Left renal cortex interstitium (tissue), 4 donors: ENCODE measurements at regions not wholly inside any gene's neighbourhood (a gene's known extent, or its start where the extent isn't known, plus 50 kb on each side); places are given as distances from the start of the nearest gene placed in this dataset.

Experiments used
- DNase-seq, 4 donors: peaks; one replicate each; pipeline ENCODE4 v3.0.0-alpha.2; 2013; ENCODE audit warnings: low read depth in 4 of 4, low spot score in 2 of 4, missing footprints in 1 of 4

DNA sequence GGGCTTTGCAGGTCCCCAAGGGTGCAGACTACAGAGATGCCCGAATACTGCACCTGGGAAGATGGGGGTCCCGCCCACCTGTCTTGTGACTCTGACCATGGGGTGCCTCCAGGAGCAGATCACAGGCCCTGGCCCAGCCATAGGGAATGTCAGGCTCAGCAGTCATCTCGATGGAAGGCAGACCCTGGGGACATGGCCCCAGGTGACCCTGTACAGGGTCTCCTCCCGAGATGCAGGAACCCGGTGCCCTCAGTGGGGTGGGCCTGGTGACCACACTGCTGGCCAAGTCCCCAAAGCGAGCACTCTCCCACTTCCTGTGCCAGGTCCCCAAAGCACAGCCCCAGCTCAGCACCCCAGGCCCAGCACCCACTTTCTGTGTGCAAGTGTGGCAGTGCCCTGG is 903.7 kb upstream of the USP15 start:
- no peak for DNase-seq

DNA sequence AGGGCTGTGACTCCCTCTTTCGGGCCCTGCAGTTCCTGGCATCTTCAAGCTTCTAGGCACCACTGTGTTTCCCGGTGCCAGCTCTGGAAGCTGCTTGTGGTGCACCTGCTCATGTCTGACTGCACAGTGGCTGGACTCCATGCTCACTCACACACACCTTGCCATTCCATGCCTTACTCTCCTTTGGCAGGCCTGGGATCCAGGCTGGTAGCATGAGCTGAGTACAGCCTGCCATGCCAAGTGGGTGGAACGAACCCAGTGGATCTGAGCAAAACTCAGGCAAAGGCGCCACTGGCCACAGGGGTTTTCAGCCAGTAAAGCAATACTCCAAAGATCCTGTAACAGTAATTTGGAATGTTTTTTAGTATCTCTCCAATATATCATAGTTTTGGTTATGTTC is 902.7 kb upstream of the USP15 start:
- DNase-seq: no peak

DNA sequence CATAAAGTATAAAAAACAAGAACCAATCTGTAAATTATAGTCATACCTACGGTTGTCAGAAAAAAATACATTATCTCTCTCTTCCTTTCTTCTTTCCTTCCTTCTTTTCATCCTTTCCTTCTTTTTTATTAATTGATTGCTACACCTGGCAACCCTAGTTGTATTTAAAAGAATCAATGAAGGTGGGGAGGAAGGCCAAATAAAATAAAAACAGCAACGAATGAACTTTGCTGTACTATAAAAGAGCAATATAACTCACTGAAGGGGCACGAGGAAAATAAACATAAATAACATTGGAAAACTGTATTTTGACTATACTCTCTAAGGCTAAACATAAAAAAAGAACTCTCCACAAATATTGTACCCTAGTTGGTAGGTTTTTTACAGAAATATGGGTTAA is 898.2 kb upstream of the USP15 start:
- DNase-seq: no peak

DNA sequence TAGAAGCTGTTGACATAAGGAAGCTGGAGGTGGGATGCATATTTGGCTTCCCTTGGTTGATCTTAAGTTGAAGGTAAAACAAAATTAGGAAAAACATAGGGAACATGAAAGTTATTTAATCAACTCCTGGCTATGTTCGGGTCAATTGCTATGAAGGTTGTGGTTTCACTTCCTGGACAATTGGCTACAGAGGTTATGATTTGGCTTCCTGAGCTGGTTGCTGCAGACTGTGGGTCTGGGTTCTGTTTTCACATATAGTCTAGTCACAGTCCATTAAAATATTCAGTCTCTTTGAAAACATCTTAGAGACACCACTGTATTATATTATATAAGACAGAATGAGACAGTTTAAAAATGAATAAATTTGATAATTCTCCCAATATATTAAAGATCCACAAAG is 895.2 kb upstream of the USP15 start:
- DNase-seq: no peak

DNA sequence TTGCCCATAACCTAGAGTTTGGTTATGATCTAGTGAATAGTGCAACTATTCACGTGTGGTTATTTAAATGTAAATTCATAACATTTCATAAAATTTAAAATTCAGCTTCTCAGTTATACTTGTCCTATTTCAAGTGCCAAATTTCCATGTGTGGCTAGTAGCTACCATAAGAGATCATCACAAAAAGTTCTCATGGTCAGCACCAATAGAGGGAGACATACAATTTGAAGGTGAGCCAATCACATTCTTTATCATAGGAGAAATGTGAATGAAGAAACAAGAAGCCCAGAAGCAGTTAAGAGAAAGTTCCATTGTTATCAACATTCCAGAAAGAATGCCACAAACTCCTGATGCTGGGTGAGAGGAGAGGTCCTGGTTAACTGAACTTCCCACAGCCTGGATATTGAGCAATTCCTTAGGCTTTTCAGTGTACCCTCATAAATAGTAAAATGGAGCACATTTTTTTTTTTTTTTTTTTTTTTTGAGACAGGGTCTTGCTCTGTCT is 892.9 kb upstream of the USP15 start:
- DNase-seq: no peak

DNA sequence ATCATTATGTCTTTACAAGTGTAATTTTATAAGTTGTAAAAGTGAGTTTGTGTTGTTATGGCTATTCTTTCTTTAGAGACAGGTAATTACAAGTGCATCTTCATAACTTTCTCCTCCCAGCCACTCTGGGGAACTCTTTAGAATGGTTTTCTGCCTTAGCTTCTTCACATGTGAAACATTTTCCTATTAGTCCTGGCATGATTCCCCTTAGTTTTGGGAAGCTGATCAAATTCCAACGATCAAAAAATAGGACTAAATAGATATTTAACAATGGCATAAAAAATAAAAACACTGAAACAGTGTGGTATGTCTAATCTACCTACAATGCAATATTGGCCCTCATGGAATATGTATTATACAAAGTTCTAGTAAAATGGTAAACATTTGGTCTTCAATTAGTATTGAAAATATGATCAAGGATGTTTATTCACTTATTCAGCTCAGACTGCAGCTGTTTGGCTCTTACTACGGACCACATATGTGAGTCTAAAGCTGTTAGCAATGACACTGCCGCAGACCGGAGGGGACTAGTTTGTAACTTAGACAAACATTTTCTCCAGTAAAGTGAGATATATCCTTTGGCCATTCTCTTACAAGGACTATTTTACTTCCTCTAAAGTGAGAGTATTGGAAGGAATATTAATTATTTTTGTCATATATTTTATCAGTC is 890.8 kb upstream of the USP15 start:
- no peak for DNase-seq

DNA sequence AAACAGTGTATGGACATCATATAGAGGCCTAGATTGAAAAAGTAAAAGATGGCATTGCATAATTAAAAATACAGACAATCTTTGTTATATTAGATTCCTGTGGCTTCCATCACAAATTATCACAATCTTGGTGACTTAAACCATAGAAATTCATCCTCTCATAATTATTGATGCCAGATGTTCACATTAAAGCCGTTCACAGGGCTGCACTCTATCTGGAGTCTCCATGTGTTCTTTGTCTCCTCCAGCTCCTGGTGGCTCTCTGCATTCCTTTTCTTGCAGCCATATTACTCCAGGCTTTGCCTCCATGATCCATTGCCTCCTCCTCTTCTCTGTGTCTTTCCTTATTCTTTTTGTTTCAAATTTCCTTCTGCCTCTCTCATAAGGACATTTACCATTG is 875.7 kb upstream of the USP15 start:
- DNase-seq: no peak

DNA sequence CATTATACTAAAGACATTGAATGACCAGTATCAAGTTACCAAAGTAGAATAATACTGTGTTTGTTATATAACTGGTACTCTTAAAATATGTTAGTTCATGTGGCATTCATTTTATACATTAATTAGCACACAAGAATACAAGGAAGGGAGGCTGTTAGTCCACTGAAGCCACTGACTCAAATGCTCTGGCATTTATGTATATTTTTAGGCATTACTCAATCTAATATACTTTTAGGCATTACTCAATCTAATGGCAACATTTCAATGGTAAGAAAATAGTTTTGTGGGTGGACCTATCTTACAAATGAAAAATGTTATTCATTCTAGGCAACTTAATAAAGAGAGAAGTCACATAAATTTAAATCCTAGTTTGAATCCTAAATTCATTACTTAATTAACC is 874.4 kb upstream of the USP15 start:
- no peak for DNase-seq

DNA sequence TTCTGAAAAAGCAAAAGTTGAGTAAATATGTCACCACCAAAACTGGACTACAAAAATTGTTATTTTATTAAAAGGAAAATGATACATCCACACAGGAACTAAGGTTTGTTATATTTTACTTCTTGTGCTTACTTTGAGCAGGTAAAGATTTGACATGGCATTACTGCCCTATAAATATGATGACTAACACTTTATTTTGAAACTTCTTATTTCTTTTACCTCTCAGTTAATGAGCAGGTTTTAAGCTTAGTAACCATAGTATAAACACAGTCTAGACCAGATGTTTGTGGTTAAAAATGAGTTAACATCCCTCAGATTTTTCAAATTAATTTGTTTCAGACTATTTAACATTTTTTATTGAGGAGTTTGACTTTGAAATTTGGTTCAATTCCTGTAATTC is 862.5 kb upstream of the USP15 start:
- DNase-seq: no peak

DNA sequence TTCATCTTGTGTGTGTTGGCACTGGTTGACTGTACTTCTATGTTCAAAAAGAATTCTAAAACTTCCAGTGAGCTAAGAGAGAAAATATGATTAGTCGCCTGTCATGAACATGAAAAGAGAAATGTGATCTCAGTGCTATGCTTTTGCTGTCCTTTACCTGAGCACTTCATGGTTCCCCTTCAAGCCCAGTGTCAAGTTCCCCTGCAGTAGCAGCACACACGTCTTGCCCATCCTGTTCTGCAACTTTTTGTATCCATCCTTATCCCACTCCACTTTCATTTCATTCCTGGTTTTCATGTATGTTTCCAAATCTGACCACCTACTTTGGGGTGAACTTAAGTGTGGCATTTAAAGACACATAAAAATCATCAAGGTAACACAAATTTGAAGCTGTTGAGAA is 848.0 kb upstream of the USP15 start:
- DNase-seq: no peak

DNA sequence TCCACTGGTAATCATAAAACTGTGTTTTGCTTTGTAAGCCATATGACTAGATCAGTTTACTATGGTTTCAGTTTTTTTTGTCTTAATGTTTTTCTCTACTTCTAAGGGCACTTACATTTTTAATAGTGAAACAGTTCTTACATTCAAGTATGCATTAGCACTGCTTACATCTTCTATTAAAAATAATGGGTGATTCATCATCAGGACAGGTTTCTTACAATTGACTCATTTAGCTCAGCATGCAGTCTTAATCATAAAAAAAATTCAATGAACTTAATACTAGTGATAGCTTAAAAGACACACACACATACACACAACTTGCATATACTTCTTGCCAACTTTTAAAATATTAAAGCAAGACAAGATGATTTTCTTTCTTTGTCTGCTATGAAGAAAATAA is 845.7 kb upstream of the USP15 start:
- no peak for DNase-seq

DNA sequence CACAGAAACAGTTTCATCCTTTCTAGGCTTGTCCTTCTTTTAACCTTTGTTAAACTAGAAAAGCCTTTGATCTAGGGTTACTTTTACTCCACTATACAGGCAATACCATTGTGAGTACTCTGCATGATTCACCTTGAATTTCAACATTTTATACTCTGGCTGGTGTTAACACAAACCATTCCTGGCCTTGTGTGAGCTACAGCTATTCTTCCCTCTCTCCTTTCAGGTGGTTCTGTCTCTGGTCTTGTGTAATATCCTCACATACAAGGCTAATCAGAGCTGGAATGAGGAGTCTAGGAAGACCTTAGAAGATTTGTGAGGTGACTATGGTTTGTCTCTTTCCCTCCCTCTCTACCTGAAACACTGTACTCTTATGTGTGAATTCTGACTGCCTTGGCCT is 837.4 kb upstream of the USP15 start:
- DNase-seq: no peak

DNA sequence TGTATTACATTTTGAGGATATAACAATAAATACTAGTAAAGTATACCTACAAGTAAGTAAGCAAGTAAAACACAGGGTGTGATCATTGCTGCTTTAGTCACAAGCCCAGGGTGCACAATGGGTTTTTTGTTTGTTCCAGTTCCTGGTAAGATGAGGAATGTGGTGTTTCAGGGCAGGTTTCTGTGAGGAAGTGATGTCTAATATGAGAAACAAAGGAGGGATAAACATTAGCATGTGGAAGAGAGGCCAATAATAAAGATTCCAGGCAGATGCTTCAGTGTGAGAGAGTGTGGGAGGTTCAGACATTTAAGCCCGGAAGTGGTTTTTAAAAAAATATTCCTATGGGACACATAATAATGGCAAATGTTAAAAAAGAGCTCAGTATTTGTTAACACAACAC is 808.1 kb upstream of the USP15 start:
- DNase-seq: no peak

DNA sequence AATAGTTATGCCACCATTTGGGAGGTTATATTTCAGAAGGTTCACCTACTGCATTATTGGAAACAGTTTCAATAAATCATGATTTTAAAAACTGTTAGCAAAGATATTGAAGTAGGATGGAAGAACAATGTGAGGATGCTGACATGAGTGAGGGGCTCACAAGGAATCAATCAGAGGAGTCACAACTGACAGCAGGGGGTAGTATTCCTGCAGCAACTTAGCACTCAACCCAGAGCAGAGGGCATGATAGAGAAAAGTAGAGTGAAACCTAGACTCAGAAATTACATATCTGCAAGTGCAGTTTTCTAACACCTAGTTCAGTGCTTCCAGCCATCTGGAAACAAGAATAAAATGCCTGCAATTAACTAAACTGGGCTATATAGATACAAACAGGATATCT is 772.5 kb upstream of the USP15 start:
- DNase-seq: no peak

DNA sequence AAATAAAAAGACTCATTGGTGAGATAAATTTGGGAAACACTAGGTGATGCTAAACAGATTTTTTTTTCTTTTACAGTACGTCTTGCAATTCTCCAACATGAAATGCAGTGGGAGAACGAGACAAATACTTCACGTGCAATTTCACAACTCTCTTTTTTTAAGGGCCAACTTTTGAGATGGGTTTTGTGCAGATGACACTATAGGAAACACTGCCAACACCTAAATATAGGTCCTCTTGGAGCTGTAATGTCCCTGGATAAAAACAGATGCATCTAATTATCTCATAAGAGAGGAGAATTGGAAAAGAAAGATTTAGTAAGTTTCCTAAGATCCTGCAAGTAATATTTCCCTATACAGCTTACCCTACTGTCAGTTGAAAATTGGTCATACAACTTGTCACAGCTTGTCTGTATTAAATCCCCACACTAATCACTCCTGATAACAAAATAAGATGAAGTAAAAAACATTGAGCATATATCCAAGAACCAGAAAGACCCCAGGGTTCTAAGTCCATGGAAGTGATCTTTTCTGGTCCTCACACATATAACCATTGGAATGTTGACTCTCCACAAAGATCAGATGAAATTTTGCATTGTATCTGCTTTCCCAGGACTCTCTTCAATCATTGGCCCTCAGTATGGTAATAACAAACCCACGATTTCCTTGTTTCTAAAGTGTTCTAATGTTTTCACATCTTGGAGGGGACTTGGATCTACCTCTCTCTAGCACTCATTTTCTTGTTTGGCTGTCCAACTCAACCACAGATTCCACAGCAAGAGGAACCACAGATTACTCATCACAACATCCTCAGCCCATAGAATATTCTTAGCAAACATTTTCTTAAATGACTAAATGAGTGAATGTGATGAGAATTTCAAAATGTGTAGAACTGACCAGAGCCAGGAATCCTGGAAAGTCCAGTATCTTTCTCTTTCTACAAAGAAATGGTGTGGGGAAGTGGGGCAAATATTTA is 769.4 kb upstream of the USP15 start:
- no peak for DNase-seq

DNA sequence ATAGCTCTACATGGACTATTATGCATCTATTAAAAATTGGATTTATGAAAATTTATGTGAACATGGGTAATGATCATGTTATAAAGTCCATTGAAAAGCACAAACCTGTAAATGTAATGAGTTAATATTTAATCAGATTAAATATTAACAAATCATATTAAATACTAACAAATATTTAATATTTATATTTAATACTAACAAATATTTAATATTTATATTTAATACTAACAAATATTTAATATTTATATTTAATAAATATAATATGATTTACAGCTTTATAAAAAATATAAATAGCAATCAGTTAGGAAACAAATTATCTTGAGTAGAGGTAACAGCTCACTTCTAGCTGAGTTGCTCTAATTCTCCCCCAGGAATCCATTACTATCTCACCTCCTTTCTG is 758.0 kb upstream of the USP15 start:
- no peak for DNase-seq

DNA sequence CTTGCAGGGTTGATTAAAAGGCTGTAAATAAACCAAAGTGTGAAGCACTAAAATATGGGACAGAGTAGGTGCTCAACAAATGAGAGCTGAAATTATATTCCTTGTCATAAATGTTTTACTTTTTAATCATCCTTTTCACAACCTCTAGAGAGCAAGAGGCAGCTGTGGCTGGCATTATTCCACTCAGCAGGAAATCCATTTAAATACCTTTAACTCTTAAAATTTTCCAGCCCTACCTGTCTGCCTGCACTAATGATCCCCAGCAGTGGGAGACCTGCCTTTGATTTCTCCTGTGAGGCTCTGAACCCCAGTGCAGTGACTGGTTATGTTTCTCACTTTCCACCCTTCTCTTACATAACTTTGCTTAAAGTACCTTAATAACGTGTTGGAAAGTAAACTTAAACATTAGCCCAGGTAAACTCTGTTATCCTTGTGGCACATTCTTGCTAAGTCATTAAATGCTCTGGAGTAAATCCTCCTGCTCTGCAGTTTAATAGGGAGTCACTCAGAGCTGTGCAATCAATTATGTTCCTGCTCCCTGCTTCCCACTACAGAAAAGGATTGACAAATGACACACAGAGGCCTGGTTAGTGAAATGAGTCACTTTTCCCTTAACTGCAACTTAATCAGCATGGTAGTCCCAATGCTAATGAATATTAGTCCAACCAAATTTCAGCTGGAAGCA is 755.7 kb upstream of the USP15 start:
- DNase-seq: peak in 1 of 4 donors; percentile 16

DNA sequence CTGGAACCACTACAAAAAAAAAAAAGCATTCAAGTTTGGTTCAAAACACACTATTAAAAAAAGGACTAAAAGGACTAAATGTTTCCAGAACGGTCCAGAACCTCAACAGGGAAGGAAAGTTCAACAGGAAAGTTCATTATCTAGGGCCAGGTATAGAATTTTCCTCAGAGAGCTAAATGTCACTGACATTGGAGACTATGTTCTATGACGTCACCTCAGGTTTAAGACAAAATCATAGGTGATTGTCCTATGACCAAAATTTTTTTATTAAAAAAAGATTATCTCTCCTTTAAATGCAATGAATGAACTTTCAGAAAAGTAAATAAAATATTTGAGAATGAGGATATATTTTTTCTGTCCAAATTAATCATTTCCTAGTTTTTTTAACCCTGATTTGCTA is 746.7 kb upstream of the USP15 start:
- DNase-seq: no peak

DNA sequence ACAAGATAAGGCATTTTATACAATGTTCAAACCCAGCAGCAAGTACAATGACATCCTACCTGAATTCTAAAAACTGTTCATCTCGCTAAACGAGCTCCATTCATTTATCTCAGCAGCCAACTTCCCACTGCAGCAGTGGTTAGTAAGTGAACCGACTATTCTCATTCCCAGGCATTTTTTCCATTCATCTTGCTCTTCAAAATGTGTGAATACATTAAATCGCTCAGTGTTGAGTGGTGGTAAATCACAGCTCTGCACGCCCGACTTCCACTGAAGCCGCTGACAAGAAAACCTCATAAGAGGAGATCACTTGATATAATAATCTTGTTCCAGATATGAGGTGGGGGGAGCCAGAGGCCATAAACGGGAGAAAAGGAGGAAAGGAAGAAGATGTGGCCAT is 746.2 kb upstream of the USP15 start:
- no peak for DNase-seq

DNA sequence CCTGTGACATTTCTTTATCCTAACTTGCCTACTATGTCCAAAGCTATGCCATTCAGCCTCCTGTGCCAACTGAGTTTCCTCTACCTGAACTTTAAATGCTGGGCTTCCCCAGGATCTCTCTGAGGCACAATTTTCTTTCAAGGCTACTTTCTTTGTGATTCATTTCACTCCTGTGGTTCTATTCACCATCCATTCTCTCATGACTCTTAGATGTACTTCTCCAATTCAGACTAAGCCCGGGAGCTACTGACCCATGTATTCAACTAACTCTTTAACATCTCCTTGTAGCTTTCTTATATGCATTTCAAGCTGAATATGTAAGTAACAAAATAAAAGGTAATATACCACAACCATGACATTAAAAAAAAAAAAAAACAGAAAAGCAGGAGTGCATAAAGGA is 738.9 kb upstream of the USP15 start:
- DNase-seq: no peak

DNA sequence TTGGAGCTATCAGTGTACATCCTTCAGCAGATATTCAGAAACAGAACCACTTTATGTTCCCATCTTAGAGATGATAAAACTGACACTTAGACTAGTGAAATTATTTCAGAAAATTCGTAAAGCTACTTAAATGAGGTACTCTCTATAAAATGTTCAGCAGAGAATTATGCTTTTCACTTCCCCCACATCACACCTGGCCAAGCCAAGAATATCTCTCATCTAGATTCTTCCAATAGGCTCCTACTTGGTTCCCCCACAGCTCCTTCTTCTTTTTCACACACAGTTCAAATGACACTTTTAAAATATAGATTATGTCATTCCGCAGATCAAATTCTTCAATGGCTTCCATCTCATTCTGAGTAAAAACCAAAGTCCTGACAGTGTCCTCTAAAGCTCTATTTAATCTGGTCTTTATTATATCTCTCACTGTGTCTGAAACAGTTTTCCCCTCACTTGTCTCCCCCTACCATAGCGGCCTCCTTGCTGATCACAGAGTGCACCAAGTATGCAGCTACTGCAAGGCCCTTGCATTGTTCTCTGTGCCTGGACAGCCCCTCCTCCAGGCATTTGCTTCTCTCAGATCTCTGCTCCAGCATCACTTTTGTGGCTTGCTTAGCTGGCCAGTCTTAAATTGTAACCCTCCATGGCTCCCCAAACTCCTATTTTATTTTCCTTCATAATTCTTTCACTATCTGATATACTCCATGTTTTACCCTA is 736.8 kb upstream of the USP15 start:
- DNase-seq: no peak
